CD4-positive, alpha-beta T cell treated with Interleukin-4 for 4 hours (primary cell): ENCODE measurements at regions not wholly inside any gene's neighbourhood (a gene's known extent, or its start where the extent isn't known, plus 50 kb on each side); places are given as distances from the start of the nearest gene placed in this dataset.

Source experiments
- DNase-seq: peaks from one replicate; pipeline ENCODE4 v3.0.0-alpha.2; 2020

GRCh38 chrX:40267334-40268187 lies 169.8 kb upstream of the BCOR start:
- no peak for DNase-seq

- peak; percentile 34 for DNase-seq
These were observed 169.0 kb upstream of the BCOR start for GRCh38 chrX:40266490-40267333.

GRCh38 chrX:40265936-40266335 lies 168.2 kb upstream of the BCOR start:
- DNase-seq = no peak

- no peak for DNase-seq
These were observed 165.3 kb upstream of the BCOR start for GRCh38 chrX:40263014-40263560.

GRCh38 chrX:40262157-40263013 lies 164.6 kb upstream of the BCOR start:
- no peak for DNase-seq

- no peak for DNase-seq
These were observed 164.0 kb upstream of the BCOR start for GRCh38 chrX:40261833-40262156.

- DNase-seq = no peak
These were observed 162.5 kb upstream of the BCOR start for GRCh38 chrX:40260146-40260747.

- no peak for DNase-seq
These were observed 161.2 kb upstream of the BCOR start for GRCh38 chrX:40258909-40259308.

GRCh38 chrX:40253771-40254170 lies 156.0 kb upstream of the BCOR start:
- DNase-seq = no peak

- no peak for DNase-seq
These were observed 151.8 kb upstream of the BCOR start for GRCh38 chrX:40249582-40249981.

GRCh38 chrX:40248822-40249221 lies 151.1 kb upstream of the BCOR start:
- no peak for DNase-seq

GRCh38 chrX:40247848-40248622 lies 150.3 kb upstream of the BCOR start:
- no peak for DNase-seq

- DNase-seq = no peak
These were observed 149.6 kb upstream of the BCOR start for GRCh38 chrX:40247382-40247781.

GRCh38 chrX:40245488-40246071 lies 147.8 kb upstream of the BCOR start:
- no peak for DNase-seq

GRCh38 chrX:40244980-40245379 lies 147.2 kb upstream of the BCOR start:
- DNase-seq = no peak

- no peak for DNase-seq
These were observed 146.2 kb upstream of the BCOR start for GRCh38 chrX:40243755-40244515.

- no peak for DNase-seq
These were observed 143.1 kb upstream of the BCOR start for GRCh38 chrX:40240844-40241243.

GRCh38 chrX:40237731-40238178 lies 140.0 kb upstream of the BCOR start:
- no peak for DNase-seq

- DNase-seq = no peak
These were observed 132.9 kb upstream of the BCOR start for GRCh38 chrX:40230646-40231045.

- DNase-seq = no peak
These were observed 129.4 kb upstream of the BCOR start for GRCh38 chrX:40227125-40227524.
